HepG2 (cell line): ENCODE measurements at regions not wholly inside any gene's neighbourhood (a gene's known extent, or its start where the extent isn't known, plus 50 kb on each side); places are given as distances from the start of the nearest gene placed in this dataset.

Experiments used
- ATAC-seq: fragments of 200-7000 bp; cut with Tn5 transposase; 3 replicates; pipeline ENCODE4 v1.9.1; 2020; ENCODE audit warnings: mild to moderate bottlenecking, moderate library complexity
- BruUV-seq: library from RNA; stranded (reverse); fragments of 400-500 nt; replicated peaks from 2 replicates; lab custom pipeline; 2021; lab: Mats Ljungman, UMichigan
- CTCF ChIA-PET: fragments of 300-600 bp; formaldehyde crosslinking; extraction: SDS; loops from one replicate; lab custom pipeline; 2021; ENCODE audit warnings: low total read pairs, inconsistent platforms, low intra/inter-chr PET ratio; lab: Yijun Ruan, JAX
- POLR2A ChIA-PET: fragments of 350-600 bp; sonication (Branson Sonifier 250); formaldehyde crosslinking; loops from one replicate; lab custom pipeline; 2020; ENCODE audit warnings: antibody characterized with exemption, inconsistent platforms; lab: Yijun Ruan, JAX
- DNase-seq: peaks from one replicate; pipeline ENCODE4 v3.0.0-alpha.2; 2015; ENCODE audit warnings: low spot score
- FAIRE-seq: peaks from 3 replicates; lab custom pipeline; 2011; peaks lifted over from hg19 to GRCh38; lab: Jason Lieb, UNC
- H2AFZ ChIP-seq: one replicate; pipeline ENCODE4 v1.6.1; 2011; ENCODE audit warnings: low read length, inconsistent platforms
- H3K27ac ChIP-seq: fragments of 300-600 bp; 3 replicates; pipeline ENCODE4 v1.8.0; 2011; ENCODE audit warnings: mixed run types, mild to moderate bottlenecking, mixed read lengths, low read length, inconsistent platforms; ENCODE audit not compliant: insufficient read depth; ENCODE audit errors: extremely low read length
- H3K27me3 ChIP-seq, 2 experiments: fragments of 200-600 bp in 1 of 2; 2 replicates in 1 of 2; 3 replicates in 1 of 2; pipeline versions ENCODE4 v1.6.0 to v1.8.0; 2011; ENCODE audit warnings: low read length in 2 of 2, mild to moderate bottlenecking in 2 of 2, moderate library complexity in 2 of 2, inconsistent platforms in 1 of 2; ENCODE audit not compliant: insufficient read depth in 2 of 2, control insufficient read depth in 1 of 2
- H3K36me3 ChIP-seq, 2 experiments: fragments of 200-600 bp in 1 of 2; replicated peaks in 1 of 2; 2 replicates in 1 of 2; 3 replicates in 1 of 2; pipeline versions ENCODE4 v1.5.1 to v1.8.0; 2011; ENCODE audit warnings: low read length in 2 of 2, inconsistent platforms in 1 of 2; ENCODE audit not compliant: insufficient read depth in 2 of 2, control insufficient read depth in 1 of 2
- H3K4me1 ChIP-seq: 2 replicates; pipeline ENCODE4 v1.5.1; 2012; ENCODE audit warnings: low read length, inconsistent platforms; ENCODE audit not compliant: insufficient read depth
- H3K4me2 ChIP-seq: 2 replicates; pipeline ENCODE4 v1.6.0; 2011; ENCODE audit warnings: low read depth, low read length, inconsistent platforms
- H3K4me3 ChIP-seq, 3 experiments: fragments of 200-600 bp in 1 of 3; sonication (generic), shearing (Covaris generic) in 1 of 3; replicated peaks in 1 of 3; 2 replicates each; pipeline ENCODE4 v1.5.1; 2011 to 2016; ENCODE audit warnings: low read length in 3 of 3, inconsistent platforms in 2 of 3, low read depth in 2 of 3, mild to moderate bottlenecking in 2 of 3, control low read depth in 1 of 3, mixed read lengths in 1 of 3; ENCODE audit not compliant: insufficient read depth in 1 of 3
- H3K79me2 ChIP-seq: one replicate; pipeline ENCODE4 v1.6.1; 2011; ENCODE audit warnings: low read length, inconsistent platforms; ENCODE audit not compliant: insufficient read depth
- H3K9ac ChIP-seq: 2 replicates; pipeline ENCODE4 v1.6.0; 2011; ENCODE audit warnings: mild to moderate bottlenecking, low read depth, low read length, inconsistent platforms; ENCODE audit not compliant: insufficient read depth
- H3K9me3 ChIP-seq: 2 replicates; pipeline ENCODE4 v1.5.1; 2012; ENCODE audit warnings: mild to moderate bottlenecking, low read length
- H4K20me1 ChIP-seq: 2 replicates; pipeline ENCODE4 v1.6.0; 2011; ENCODE audit warnings: inconsistent platforms, mild to moderate bottlenecking, low read length, moderate library complexity; ENCODE audit not compliant: insufficient read depth
- FOSL2 ChIP-seq: sonication (generic); formaldehyde crosslinking; IDR thresholded peaks from 2 replicates; pipeline ENCODE4 v1.4.0; 2020; ENCODE audit warnings: missing genetic modification reagents
- KAT8 ChIP-seq: IDR thresholded peaks from 2 replicates; pipeline ENCODE4 v1.6.1; 2016; ENCODE audit warnings: missing genetic modification reagents, missing compliant biosample characterization
- MAZ ChIP-seq, 2 experiments: sonication (generic) in 1 of 2; formaldehyde crosslinking in 1 of 2; IDR thresholded peaks; 2 replicates each; pipeline versions ENCODE4 v1.5.0 to v1.6.1; 2012 to 2020; ENCODE audit warnings: low read depth in 2 of 2, mild to moderate bottlenecking in 2 of 2, borderline replicate concordance in 1 of 2, improper control_type of control experiment in 1 of 2, low read length in 1 of 2, missing genetic modification reagents in 1 of 2, moderate library complexity in 1 of 2
- MXI1 ChIP-seq: IDR thresholded peaks from 3 replicates; pipeline ENCODE4 v1.6.1; 2012; ENCODE audit warnings: low read depth, low read length, inconsistent platforms, borderline replicate concordance
- NCOA5 ChIP-seq: sonication (generic); formaldehyde crosslinking; IDR thresholded peaks from 2 replicates; pipeline ENCODE4 v1.4.0; 2020; ENCODE audit warnings: missing genetic modification reagents
- NFIB ChIP-seq: sonication (generic); formaldehyde crosslinking; IDR thresholded peaks from 2 replicates; pipeline ENCODE4 v1.9.0; 2021; ENCODE audit warnings: missing genetic modification reagents, mild to moderate bottlenecking, borderline replicate concordance
- NFYC ChIP-seq: IDR thresholded peaks from 2 replicates; pipeline ENCODE4 v1.6.1; 2016; ENCODE audit warnings: missing genetic modification reagents, missing compliant biosample characterization
- NR1H2 ChIP-seq: sonication (generic); formaldehyde crosslinking; IDR thresholded peaks from 2 replicates; pipeline ENCODE4 v1.8.1; 2022; ENCODE audit warnings: low read depth, missing genetic modification reagents, borderline replicate concordance
- NRL ChIP-seq: sonication (generic); formaldehyde crosslinking; IDR thresholded peaks from 2 replicates; pipeline ENCODE4 v1.5.0; 2020; ENCODE audit warnings: missing genetic modification reagents, mild to moderate bottlenecking, moderate library complexity, borderline replicate concordance
- PAWR ChIP-seq: sonication (generic); formaldehyde crosslinking; IDR thresholded peaks from 2 replicates; pipeline ENCODE4 v1.4.0; 2020; ENCODE audit warnings: missing genetic modification reagents, mild to moderate bottlenecking, borderline replicate concordance
- PREB ChIP-seq: sonication (generic); formaldehyde crosslinking; IDR thresholded peaks from 2 replicates; pipeline ENCODE4 v1.4.0; 2020; ENCODE audit warnings: missing genetic modification reagents
- SRSF9 ChIP-seq: fragments of 200-400 bp; formaldehyde crosslinking; IDR thresholded peaks from 2 replicates; pipeline ENCODE4 v1.6.1; 2018; ENCODE audit warnings: borderline replicate concordance, mild to moderate bottlenecking, low read depth, low read length; ENCODE audit not compliant: insufficient read depth, poor library complexity, severe bottlenecking
- TGIF2 ChIP-seq: IDR thresholded peaks from 2 replicates; pipeline ENCODE4 v1.6.1; 2016; ENCODE audit warnings: control low read depth, missing compliant biosample characterization
- ZBTB3 ChIP-seq: sonication (generic); formaldehyde crosslinking; IDR thresholded peaks from 2 replicates; pipeline ENCODE4 v1.4.0; 2020; ENCODE audit warnings: low read depth, mild to moderate bottlenecking, moderate library complexity, missing genetic modification reagents, borderline replicate concordance
- ZEB1 ChIP-seq: IDR thresholded peaks from 2 replicates; pipeline ENCODE4 v1.6.1; 2012; ENCODE audit warnings: mild to moderate bottlenecking, low read depth, inconsistent platforms; ENCODE audit not compliant: insufficient replicate concordance
- ZFP82 ChIP-seq: sonication (generic); formaldehyde crosslinking; IDR thresholded peaks from 2 replicates; pipeline ENCODE4 v1.5.1; 2020; ENCODE audit warnings: mild to moderate bottlenecking, missing genetic modification reagents, borderline replicate concordance
- ZNF264 ChIP-seq: sonication (generic); formaldehyde crosslinking; IDR thresholded peaks from 2 replicates; pipeline ENCODE4 v1.4.0; 2020; ENCODE audit warnings: missing genetic modification reagents
- ZNF737 ChIP-seq: sonication (generic); formaldehyde crosslinking; IDR thresholded peaks from 2 replicates; pipeline ENCODE4 v1.5.0; 2020; ENCODE audit warnings: missing genetic modification reagents, mild to moderate bottlenecking, borderline replicate concordance
- WGBS: methylation state at CpG from one replicate; pipeline ENCODE4 v1.1.6; 2017; ENCODE audit warnings: low lambda C conversion rate; 5-methylcytosine and 5-hydroxymethylcytosine counted together
- in situ Hi-C: cut with HindIII; loops from 2 replicates; pipeline ENCODE4 v1.10.0; 2017; ENCODE audit warnings: low pct_unique_long_range_greater_than_20kb; ENCODE audit not compliant: extremely low pct_ligation_motif_present
- intact Hi-C: fragments of 100-400 bp; cut with micrococcal nuclease; formaldehyde crosslinking; loops from one replicate; pipeline ENCODE4 v1.10.0; 2022; ENCODE audit not compliant: unreplicated experiment
- TF ChIP-seq, protein P1 (sequence below): sonication (generic); formaldehyde crosslinking; IDR thresholded peaks from 2 replicates; pipeline ENCODE4 v1.5.1; 2020; ENCODE audit warnings: mild to moderate bottlenecking, missing genetic modification reagents, moderate library complexity

- H3K4me2 ChIP-seq: no peak overlapping the region
- intact Hi-C loops (no loop called here), in situ Hi-C loops (no loop called here)
- H3K79me2 ChIP-seq: no peaks in the 10 kb centered on the region
- H3K9me3 ChIP-seq: peaks cover 7% of the 10 kb centered on the region; the same call in 1 of the 2 replicates
- no TSS peak for BruUV-seq
- ATAC-seq: no peak
- H3K9ac ChIP-seq: no peak overlapping the region
- no peaks in the 10 kb centered on the region for H3K36me3 ChIP-seq
- no peak for DNase-seq
- H3K27me3 ChIP-seq: peaks cover 1 to 10% of the 10 kb centered on the region in 2 experiments; a peak in 2 of 5 replicates
- FAIRE-seq: no peak
- 0% methylated on average over 3 of the region's 3 CpGs for WGBS
- no peak overlapping the region for H3K4me3 ChIP-seq
- no peaks in the 10 kb centered on the region for H4K20me1 ChIP-seq
- CTCF ChIA-PET: no interaction called here
- H3K27ac ChIP-seq: no peak overlapping the region
- TF ChIP-seq NCOA5 (CRISPR knock-in tag): no peak
- TF ChIP-seq ZBTB3 (CRISPR knock-in tag): no peak
- no peak for TF ChIP-seq ZFP82 (CRISPR knock-in tag)
- TF ChIP-seq, protein P1, sequence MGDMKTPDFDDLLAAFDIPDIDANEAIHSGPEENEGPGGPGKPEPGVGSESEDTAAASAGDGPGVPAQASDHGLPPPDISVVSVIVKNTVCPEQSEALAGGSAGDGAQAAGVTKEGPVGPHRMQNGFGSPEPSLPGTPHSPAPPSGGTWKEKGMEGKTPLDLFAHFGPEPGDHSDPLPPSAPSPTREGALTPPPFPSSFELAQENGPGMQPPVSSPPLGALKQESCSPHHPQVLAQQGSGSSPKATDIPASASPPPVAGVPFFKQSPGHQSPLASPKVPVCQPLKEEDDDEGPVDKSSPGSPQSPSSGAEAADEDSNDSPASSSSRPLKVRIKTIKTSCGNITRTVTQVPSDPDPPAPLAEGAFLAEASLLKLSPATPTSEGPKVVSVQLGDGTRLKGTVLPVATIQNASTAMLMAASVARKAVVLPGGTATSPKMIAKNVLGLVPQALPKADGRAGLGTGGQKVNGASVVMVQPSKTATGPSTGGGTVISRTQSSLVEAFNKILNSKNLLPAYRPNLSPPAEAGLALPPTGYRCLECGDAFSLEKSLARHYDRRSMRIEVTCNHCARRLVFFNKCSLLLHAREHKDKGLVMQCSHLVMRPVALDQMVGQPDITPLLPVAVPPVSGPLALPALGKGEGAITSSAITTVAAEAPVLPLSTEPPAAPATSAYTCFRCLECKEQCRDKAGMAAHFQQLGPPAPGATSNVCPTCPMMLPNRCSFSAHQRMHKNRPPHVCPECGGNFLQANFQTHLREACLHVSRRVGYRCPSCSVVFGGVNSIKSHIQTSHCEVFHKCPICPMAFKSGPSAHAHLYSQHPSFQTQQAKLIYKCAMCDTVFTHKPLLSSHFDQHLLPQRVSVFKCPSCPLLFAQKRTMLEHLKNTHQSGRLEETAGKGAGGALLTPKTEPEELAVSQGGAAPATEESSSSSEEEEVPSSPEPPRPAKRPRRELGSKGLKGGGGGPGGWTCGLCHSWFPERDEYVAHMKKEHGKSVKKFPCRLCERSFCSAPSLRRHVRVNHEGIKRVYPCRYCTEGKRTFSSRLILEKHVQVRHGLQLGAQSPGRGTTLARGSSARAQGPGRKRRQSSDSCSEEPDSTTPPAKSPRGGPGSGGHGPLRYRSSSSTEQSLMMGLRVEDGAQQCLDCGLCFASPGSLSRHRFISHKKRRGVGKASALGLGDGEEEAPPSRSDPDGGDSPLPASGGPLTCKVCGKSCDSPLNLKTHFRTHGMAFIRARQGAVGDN (CRISPR knock-in tag): no peak
- no peak for TF ChIP-seq NRL (CRISPR knock-in tag)
- TF ChIP-seq NR1H2 (CRISPR knock-in tag): no peak
- no peak for TF ChIP-seq FOSL2 (CRISPR knock-in tag)
- no peak for TF ChIP-seq NFIB (CRISPR knock-in tag)
- TF ChIP-seq PAWR: no peak
- TF ChIP-seq ZNF737: no peak
- TF ChIP-seq MAZ (IDR thresholded peaks at IDR 0.05; ENCODE audit: borderline replicate concordance, low read depth, low read length): no peak
- no peak for TF ChIP-seq MAZ (CRISPR knock-in tag; IDR thresholded peaks at IDR 0.05; ENCODE audit: low read depth)
- TF ChIP-seq ZNF264 (CRISPR knock-in tag): no peak
- no peak for TF ChIP-seq TGIF2 (CRISPR knock-in tag)
- no peak for TF ChIP-seq MXI1
- TF ChIP-seq ZEB1: no peak
- no peak for TF ChIP-seq PREB
- no peak for TF ChIP-seq NFYC (CRISPR knock-in tag)
- TF ChIP-seq KAT8 (CRISPR knock-in tag): no peak
- no peak for TF ChIP-seq SRSF9
- POLR2A ChIA-PET: no interaction called here
- H3K4me1 ChIP-seq: no peaks in the 10 kb centered on the region
- no peak overlapping the region for H2AFZ ChIP-seq
These were observed 277.4 kb downstream of the ETS1 start for GRCh38 chr11:128310005-128310404.
